Tibial nerve (tissue), 3 donors: ENCODE measurements at regions not wholly inside any gene's neighbourhood (a gene's known extent, or its start where the extent isn't known, plus 50 kb on each side); places are given as distances from the start of the nearest gene placed in this dataset.

Experiments
- CTCF ChIP-seq, 5 experiments: fragments of 200-600 bp in 3 of 5; fragments of 450-650 bp in 2 of 5; sonication (generic) in 3 of 5; IDR thresholded peaks; one replicate each; pipeline ENCODE4 v1.5.1; 2016 to 2019; ENCODE audit warnings: antibody characterized with exemption in 5 of 5, mild to moderate bottlenecking in 3 of 5, moderate library complexity in 2 of 5
- POLR2A ChIP-seq, 2 donors: fragments of 450-650 bp; IDR thresholded peaks; one replicate each; pipeline ENCODE4 v1.6.1; 2017; ENCODE audit warnings: antibody characterized with exemption in 2 of 2, mild to moderate bottlenecking in 2 of 2, moderate library complexity in 2 of 2

GRCh38 chr5:97919719-97920118 is 736.7 kb upstream of the RIOK2 start:
- TF ChIP-seq POLR2A (IDR thresholded peaks at IDR 0.05) (no peak), CTCF (IDR thresholded peaks at IDR 0.05) (no peak)
